ENCODE measurements at regions not wholly inside any gene's neighbourhood (a gene's known extent, or its start where the extent isn't known, plus 50 kb on each side); places are given as distances from the start of the nearest gene placed in this dataset.

GRCh38 chr4:35506161-35506560 lies 738.2 kb downstream of the ARAP2 start:
- H3K27me3 Mint-ChIP-seq (ENCODE audit: low read depth), result no peaks in the 10 kb centered on the region
- H3K4me1 Mint-ChIP-seq, result peaks cover 0 to under 1% of the 10 kb centered on the region in 2 experiments; a peak in 1 of 4 replicates
- H2BK15ac ChIP-seq (ENCODE audit: low read depth, low read length), result no peak overlapping the region
- no peaks in the 10 kb centered on the region for H3K9me3 ChIP-seq (ENCODE audit: control insufficient read depth, low read depth, low read length)
- no peak overlapping the region for H2AK5ac ChIP-seq (ENCODE audit: insufficient read length, low read length)
- TF ChIP-seq CTCF (conservative IDR thresholded peaks at IDR 0.05), result no peak
- no peaks in the 10 kb centered on the region for H3K27me3 ChIP-seq (ENCODE audit: insufficient read depth, low read length)
- H3K9ac ChIP-seq (ENCODE audit: extremely low read depth, insufficient read length, low read length), result no peak overlapping the region
- H3K4me3 Mint-ChIP-seq, result no peak overlapping the region
- no peak overlapping the region for H3K23ac ChIP-seq (ENCODE audit: insufficient read length, low read depth, low read length)
- no peak for DNase-seq
- H3K9me3 Mint-ChIP-seq, result no peaks in the 10 kb centered on the region; a peak in 1 of 5 replicates
- no peak overlapping the region for H2AFZ ChIP-seq (ENCODE audit: low read length)
- no peak overlapping the region for H3K14ac ChIP-seq (ENCODE audit: insufficient read depth, low read length)
- H3K23me2 ChIP-seq (ENCODE audit: insufficient read length, low read depth, low read length, poor library complexity, severe bottlenecking), result no peaks in the 10 kb centered on the region
- H3K27ac Mint-ChIP-seq, result no peak overlapping the region
- no peak overlapping the region for H2BK5ac ChIP-seq (ENCODE audit: insufficient read length, low read length)
- no peaks in the 10 kb centered on the region for H3K4me1 ChIP-seq (ENCODE audit: insufficient read depth, low read length)
- no peak overlapping the region for H4K5ac ChIP-seq (ENCODE audit: insufficient read length, low read depth, low read length)
- H2BK20ac ChIP-seq (ENCODE audit: low read depth, low read length, poor library complexity, severe bottlenecking), result no peak overlapping the region
- H2BK120ac ChIP-seq (ENCODE audit: low read depth, low read length, poor library complexity, severe bottlenecking), result no peak overlapping the region
- no peak overlapping the region for H4K91ac ChIP-seq (ENCODE audit: insufficient read length, low read depth, low read length)
- H4K8ac ChIP-seq (replicated peaks; ENCODE audit: insufficient read length, low read depth, low read length), result no peak overlapping the region
- H2BK12ac ChIP-seq (ENCODE audit: insufficient read length, low read depth, low read length), result no peak overlapping the region
- H3K79me1 ChIP-seq (ENCODE audit: insufficient read depth, low read depth, low read length, poor library complexity, severe bottlenecking), result no peaks in the 10 kb centered on the region
- no peak overlapping the region for H3T11ph ChIP-seq (ENCODE audit: low read length)
- H3K36me3 Mint-ChIP-seq (ENCODE audit: insufficient read depth in 1 of 3, low read depth in 3 of 3), result no peaks in the 10 kb centered on the region; a peak in 1 of 7 replicates
- WGBS (ENCODE audit: extremely low coverage, insufficient read length, low lambda C conversion rate), result no CpG with 5 or more reads among the region's 3 CpGs
- no peak overlapping the region for H3K56ac ChIP-seq (ENCODE audit: insufficient read length, low read depth, low read length)
- no peak overlapping the region for H3K18ac ChIP-seq (ENCODE audit: insufficient read length, low read depth, low read length)
- no peak overlapping the region for H3K4me2 ChIP-seq (ENCODE audit: insufficient read depth, insufficient read length, low read length)
- H3K4ac ChIP-seq (ENCODE audit: low read depth, low read length), result no peak overlapping the region
- H3K79me2 ChIP-seq (ENCODE audit: insufficient read depth, low read length), result no peaks in the 10 kb centered on the region
- H3K27ac ChIP-seq (ENCODE audit: insufficient read length, low read depth, low read length), result no peak overlapping the region
- no peaks in the 10 kb centered on the region for H4K20me1 ChIP-seq (ENCODE audit: control insufficient read depth, insufficient read depth, insufficient read length)

Measured in H9 (cell line).